HG03108 (cell line): ENCODE measurements at regions not wholly inside any gene's neighbourhood (a gene's known extent, or its start where the extent isn't known, plus 50 kb on each side); places are given as distances from the start of the nearest gene placed in this dataset.

Experiments used
- ATAC-seq: cut with Tn5 transposase; IDR thresholded peaks from one replicate; pipeline ENCODE4 v1.9.1; 2021; ENCODE audit warnings: moderate library complexity; ENCODE audit not compliant: unreplicated experiment

DNA sequence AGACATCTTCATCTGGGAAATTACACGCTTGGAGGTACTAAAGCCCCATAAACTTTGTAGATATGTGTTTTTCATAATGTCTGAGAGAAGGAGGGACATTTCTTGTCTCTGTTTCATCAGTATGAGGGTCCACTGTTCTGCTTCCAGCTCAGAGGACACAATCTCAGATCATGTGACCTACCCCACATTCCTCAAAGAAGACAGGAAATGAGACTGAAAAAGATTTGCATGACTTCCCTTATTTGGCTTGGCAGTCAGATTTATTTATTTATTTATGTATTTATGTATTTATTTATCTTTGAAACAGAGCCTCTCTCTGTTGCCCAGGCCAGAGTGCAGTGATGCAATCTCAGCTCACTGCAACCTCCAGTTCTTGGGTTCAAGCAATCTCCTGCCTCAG is 463.7 kb upstream of the RGPD4 start:
- ATAC-seq, result no peak

DNA sequence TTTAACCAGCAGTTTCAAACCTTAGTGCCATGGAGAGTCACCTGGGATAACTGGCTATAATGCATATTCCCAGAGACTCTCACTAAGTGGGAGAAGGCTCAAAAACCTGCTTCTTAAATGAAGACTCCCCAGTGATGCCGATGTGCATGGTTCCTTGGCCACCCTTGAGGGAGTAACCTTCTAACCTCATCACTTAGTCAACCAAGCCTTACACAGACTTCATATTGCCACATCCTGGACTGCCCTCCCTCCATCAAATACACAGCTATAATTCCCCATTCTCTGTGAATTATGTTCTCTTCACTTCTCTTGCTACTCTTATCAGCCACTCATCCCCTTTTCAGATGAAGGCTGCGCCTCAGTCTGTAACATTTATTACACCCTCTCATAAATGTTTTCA is 462.9 kb upstream of the RGPD4 start:
- no peak for ATAC-seq

DNA sequence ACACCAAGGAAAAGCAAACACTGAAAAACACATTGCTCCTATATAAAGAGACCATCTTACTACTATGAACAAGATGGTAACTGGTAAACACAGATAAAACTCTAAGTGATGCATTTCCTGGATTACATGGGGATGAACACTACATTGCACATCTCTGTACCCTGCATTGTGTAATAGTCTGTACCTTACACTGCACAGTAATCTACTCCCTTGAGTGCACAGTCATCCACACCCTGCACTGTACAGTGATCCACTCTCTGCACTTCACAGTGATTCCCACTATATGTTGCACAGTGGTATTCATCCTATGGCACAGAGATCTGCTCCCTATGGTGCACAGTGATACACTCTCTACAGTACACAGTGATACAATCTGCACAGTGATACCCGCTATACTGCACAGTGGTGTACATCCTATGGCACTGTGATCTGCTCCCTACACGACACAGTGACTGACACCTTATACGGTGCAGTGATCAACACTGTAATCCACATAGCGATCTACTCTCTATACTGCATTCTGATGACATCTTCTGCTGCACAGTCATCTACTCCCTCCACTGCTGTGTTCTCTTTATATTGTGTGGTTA is 462.2 kb upstream of the RGPD4 start:
- ATAC-seq, result no peak

DNA sequence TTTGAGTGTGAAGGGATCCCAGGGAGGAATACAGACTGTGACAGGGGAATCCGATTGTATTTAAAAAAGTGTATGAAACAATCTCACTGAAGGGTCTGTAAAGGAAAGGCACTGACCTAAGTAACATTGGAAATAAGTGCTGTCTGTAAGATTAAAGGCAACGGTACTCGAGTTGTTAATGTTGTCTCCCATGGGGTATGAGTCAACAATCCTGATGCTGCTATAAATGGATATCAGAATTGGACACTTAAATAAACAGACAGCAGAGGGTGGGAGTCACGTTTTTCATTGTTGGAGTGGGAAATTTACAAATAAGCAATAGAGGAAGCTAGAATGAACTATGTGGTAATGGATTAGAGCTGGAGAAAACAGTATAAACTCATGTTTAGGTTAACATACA is 452.4 kb upstream of the RGPD4 start:
- no peak for ATAC-seq

DNA sequence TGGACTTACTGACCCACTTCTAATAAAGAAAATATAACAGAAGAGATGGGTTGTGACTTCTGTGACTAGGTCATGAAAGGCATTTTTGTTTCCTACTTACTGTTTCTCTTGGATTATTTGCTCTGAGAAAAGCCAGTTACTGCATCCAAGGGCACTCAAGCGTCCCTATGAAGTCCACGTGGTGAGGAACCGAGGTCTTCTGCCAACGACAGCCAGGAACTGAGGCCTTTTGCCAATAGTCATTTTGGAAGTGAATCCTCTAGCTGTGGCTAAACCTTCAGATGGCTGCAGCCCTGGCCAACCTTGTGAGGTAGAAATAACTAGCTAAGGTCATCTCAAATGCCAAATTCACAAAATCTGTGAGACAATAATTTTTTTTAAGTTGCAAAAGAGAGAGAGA is 449.8 kb upstream of the RGPD4 start:
- ATAC-seq, result no peak

DNA sequence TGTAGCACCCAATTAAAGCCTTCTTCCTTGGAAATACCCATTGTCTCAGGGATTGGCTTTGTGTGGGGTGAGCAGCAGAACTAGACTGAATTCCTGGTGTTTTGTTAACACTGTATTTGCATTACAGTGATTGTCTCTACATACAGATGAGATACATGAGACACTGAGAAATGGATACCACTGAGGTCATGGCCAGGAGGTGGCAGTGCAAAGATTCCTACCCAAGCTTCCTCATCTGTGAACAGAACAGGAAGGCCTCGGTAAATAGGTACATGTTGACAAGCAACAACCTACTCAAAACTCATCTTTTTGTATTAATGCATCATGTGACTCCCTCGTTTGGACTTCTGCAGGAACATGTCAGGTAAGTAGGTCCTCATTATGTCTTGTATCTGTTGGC is 445.8 kb upstream of the RGPD4 start:
- no peak for ATAC-seq

DNA sequence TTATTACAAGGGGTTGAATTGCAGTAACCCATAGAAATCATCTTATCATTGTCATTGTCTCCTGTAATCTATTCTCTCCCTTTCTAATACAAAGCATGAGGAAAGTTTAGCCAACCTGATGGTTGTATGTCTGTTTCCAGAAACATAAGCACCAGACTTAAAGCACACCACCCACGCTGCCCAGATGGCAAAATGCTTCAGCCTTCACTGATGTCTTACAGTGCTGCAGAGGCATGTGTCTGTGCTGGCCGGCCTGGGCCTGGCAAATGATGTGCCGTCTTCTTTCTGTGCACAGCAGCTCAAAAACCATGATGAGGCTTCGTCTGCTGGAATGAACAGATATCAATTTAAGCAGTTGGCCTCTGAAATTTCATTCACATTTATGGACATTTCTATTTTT is 443.0 kb upstream of the RGPD4 start:
- ATAC-seq, result no peak

DNA sequence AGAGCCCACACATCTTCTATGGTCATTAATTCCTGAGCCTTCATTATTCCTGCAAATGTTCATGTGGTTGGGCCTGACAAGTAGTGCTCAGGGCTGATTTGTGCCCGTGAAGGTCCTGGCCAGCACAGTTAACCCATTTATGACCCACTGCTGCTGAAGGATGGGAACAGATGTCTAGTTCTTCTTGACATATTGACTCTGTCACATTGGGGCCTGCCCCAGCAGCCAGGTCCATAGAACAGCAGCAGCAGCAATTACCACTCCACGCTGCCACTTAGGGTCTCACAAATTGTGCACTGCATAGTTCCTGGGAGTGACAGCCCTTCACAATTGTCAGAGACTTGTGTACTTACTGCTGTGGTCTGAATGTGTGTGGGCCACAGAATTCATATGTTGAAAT is 442.3 kb upstream of the RGPD4 start:
- ATAC-seq, result no peak

DNA sequence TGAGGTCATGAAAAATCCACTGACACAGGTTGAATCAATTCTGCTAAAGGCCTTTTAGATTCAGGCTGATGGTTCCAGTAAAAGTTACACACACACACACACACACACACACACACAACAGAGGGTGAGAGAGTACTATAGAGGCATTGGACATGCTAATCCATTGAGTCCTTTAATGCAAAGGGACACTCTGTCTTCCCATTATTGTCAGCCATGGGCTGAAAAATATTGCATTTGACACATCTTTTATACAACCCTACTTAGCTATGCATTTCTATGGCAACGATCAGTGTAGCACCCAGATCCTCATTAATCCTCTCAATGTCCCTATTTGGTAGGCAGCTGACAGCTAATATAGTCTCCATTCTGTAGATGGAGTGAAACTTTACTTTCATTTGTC is 440.8 kb upstream of the RGPD4 start:
- ATAC-seq, result no peak

DNA sequence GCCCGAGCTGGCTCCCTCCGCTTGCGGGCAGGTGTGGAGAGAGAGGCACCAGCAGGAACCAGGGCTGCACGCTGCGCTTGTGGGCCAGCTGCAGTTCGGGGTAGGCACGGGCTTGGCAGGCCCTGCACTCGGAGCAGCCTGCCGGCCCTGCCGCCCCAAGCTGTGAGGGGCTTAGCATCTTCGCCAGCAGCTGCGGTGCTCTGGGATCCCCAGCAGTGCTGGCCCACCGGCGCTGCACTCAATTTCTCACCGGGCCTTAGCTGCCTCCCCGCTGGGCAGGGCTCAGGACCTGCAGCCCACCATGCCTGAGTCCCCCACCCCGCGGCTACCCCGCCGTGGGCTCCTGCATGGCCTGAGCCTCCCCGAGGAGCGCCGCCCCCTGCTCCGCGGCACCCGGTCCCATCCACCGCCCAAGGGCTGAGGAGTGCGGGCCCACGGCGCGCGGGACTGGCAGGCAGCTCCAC is 434.4 kb upstream of the RGPD4 start:
- ATAC-seq, result no peak

DNA sequence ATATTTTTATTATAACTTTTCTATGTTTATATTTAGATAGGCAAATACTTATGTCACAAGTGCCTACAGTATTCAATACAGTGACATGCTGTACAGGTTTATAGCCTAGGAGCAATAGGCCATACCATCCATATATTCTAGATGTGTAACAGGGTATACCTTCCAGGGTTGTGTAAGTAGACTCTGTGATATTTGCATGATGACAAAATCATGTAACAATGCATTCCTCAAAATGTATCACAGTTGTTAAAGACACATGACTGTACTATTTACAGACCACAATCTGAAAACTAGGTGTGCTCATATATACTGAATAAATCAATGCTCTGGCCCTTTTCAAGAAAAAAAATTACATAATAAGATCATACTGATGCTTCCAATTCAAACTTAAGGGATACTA is 433.2 kb upstream of the RGPD4 start:
- no peak for ATAC-seq

DNA sequence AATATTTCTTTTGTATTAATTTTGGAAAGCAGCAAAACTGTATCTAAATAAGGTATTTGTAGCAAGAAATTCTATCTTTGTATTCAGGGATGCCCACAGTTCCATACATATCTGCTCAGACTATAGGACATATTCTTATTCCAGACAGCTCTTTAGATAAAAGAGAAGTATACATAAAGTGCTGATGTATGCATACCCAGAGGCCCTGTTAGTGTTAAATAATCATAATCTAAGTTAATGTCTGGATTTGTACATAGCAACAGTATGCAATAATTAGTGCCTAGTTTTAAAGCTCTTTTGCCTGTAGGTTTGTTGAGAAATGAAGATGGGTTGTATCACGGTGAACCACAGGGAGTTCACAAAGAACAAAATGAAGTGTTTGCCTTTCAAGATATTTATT is 428.0 kb upstream of the RGPD4 start:
- ATAC-seq, result no peak

DNA sequence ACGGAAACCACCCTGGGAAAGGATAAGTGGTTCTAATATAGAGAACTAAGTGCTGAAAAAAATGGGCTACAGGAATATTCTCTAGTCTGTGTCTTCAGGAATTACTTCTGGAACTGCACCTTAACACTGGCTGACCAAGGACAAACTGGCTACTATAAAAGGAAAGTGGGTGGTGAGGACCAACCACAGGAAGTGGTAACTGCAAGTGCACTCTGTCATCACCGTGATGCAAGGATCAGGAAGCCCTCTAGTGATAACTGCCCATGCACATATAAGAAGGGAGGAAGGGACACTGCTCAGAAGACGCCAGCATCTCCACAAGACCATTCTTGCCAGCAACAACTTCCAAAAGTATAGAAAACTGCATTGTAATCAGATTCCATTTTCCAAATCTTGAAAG is 424.4 kb upstream of the RGPD4 start:
- no peak for ATAC-seq

DNA sequence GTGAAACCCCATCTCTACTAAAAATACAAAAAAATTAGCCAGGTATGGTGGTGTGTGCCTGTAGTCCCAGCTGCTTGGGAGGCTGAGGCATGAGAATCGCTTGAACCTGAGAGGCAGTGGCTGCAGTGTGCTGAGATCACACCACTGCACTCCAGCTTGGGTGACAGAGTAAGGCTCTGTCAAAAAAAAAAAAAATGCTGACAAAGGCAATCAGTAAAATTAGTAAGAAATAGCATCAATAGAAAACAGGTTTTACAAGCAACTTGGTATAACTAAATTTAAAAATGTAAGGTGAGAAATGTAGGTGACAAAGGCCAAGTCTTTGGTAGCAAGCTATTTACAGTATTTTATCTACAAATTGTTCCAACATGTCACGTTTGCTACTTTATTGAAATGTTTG is 421.4 kb upstream of the RGPD4 start:
- ATAC-seq, result no peak

DNA sequence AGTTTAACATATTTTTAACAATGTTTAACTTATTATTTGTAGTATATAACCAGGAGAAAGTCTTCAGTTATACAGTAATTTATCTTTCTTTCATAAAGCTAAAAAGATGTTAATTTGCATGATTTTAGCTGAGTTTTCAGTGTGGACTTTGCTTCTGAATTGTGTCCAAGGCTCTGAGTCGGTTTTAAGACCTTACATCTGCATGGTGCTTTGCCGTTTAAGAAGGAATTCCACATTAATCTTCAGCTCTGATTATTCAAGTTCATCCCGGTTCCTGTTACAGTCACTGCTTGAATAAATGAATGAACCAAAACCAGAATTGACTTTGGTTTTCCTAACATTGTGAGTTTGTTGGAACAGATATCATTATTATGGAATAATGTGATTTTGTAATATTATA is 419.7 kb upstream of the RGPD4 start:
- ATAC-seq, result no peak

DNA sequence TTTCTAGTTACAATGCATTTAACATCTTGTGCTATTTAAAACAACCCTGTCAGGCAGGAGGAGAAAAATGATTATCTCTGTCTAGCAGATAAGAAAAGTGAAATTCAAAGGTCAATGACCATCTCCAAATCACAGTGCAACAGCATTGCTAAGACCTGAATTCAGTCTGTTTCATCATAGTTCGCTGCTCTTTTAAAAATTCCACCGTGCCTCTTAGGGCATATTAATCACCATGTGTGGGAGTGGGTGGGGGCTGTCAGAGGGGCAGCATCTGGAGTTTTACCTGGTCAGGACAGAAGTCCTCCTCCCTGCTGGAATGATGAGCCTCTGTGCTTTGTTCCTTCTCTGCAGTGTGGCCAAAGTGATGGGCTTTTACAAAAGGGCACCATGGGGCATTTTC is 418.7 kb upstream of the RGPD4 start:
- ATAC-seq, result no peak

DNA sequence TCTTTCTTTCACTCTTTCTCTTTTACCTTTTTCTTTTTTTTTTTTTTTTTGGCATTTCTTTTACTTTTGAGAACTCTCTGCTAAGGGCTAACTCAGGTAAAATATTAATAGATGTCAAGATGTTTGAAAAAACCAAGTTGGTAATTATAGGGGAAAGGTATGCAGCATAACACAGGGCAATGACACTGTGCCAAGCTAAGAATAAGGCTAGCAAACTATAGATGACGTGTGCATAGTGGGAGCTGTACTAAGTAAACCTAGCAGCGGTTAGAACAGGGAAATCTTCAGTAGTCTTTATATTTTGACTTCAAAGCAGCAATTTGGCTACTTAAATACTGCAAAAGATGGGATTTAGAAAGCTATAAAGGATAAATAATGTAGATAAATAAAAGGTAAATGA is 415.4 kb upstream of the RGPD4 start:
- no peak for ATAC-seq

DNA sequence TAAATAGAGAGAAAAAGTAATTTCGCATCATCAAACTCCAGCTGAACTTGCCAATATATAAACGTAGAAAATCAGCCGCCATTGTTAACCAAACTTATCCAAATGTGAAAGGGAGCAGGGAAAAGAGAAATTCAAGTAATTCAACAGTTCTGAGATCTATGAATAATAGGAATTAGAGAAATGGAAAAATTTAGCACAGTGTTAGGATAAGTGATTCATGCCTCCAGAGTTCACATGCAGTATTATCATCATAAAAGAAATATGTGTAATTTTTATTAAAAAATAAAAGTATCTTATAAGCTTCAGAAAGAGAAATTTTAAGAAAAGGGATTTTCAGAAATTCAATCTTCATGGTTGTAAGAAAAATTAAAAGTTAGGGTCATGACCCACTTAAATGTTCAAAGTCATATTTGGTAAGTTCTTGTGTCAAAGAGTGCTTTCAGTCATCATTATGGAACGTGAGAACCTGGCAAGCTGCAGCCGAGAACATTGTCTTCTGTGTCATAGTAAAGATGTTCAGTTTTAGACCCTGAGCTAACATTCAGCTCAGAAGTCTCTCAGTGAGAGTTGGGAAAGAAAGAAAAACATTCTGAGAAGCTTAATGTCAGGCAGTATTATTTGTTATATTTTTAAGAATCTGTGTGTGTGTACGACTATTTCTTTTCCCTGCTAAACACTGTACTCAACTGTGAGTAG is 414.3 kb upstream of the RGPD4 start:
- no peak for ATAC-seq

DNA sequence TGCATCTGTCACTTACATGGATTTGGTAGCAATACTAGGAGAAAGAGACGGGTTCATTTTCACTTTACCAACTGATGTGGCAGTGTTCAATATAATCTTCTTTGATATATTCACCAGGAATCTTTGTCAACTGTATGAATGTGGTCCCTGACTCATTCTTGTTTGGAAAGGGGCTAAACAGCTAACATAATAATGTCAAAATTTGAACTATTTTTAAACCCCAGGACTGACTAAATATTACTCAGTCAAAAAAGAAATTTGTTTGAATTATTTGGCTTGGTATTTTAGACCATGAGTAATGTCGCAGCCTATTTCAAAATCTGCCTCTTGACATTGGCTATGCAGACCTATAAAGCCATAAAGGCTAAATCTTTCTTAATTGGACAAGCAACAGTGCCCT is 413.7 kb upstream of the RGPD4 start:
- ATAC-seq, result no peak

DNA sequence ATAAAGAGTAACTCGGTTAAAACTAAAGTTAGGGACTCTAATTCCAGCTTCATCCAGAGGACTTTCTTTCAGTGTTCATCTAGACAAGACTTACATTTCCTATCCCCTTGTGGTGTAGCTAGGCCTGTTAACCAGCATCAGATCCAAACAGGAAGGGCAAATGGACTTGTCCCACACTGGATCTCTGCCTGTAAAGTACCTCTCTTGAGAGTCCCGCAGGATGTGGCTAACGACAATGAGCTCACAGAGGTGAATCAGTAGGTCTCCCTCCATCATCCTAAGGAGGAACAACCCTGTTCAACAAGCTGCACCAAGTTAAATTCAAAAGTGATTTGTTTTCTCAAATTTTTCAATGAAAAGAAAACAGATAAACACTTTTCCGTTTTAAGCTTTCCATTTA is 412.3 kb upstream of the RGPD4 start:
- ATAC-seq, result no peak

DNA sequence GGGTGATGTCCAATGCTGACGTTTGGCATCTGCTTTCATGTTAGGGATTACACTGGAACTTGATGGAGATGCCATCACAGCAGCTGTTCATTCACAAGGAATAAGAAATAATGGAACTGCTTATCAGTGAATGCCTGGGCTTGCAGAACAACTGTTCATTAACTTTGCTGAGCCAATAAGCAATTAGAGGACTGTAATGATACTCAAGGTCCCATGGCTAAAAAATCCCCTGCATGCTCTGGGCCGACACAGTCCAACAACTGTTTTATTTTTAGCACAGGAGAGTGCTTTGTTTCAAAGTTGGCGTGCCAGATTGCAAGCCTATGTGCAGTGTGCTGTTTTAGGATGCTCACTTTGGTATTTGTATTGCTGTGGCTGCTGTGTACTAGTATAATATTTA is 408.0 kb upstream of the RGPD4 start:
- no peak for ATAC-seq

DNA sequence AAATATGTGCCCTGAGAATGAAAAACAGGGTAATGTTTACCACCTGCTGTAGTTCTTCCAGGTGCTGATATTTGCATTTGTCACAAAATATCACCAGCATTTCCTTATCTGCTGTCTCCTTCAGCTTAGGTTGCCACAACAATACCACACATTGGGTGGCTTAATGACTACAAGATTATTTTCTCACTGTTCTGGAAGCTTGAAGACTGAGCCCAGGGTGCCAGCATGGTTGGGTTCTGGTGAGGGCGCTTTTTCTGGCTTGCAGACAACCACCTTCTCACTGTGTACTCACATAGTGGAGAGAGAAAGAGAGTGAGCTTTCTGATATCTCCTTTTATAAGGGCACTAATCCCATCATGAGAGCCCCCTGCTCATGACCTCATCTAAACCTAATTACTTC is 407.5 kb upstream of the RGPD4 start:
- ATAC-seq, result no peak

DNA sequence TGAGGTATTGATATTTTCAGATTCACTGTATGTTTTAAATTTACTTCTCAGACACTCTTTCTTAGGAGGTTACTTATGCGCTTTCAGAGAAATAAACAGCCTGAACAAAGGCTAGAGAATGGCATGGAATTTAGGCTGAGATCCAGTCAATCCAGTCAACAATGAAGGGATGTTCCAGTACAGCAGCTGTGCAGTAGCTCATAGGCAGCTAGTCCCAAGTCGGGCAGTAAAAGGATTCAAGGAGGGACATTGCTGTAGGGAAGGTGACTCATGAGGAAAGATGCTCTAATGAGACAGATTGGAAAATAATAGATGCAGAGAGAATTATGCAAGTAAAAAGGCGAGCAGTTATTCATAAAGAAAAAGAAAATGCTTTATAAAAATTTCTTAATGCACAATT is 397.9 kb upstream of the RGPD4 start:
- no peak for ATAC-seq
